ENCODE measurements at regions not wholly inside any gene's neighbourhood (a gene's known extent, or its start where the extent isn't known, plus 50 kb on each side); places are given as distances from the start of the nearest gene placed in this dataset.
A peak's percentile ranks its signal among the peaks of the same experiment; 100 is the strongest.

DNA sequence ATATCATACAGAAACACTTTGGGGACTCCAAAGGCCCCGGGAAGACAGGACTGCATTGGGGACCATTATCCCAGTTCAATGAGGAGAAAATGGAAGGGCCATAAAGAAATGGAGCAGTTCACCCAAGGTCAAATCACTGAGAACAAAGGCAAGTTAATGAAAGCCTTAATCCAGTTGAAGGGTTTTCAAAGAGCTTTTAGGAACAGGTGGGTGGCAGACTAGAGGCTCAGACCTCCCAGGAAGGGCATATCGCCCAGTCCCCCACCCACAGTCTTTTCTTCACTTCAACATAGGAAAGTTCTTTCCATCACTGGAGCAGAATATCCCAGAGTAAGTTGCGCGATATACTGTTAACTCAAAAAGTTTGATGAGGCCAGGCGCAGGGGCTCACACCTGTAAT, 136.1 kb upstream of the CCND2 start:
- FAIRE-seq (no peak), DNase-seq (ENCODE audit: low read depth in 1 of 2, low spot score in 1 of 2) (no peak), ATAC-seq (no peak)
- Histone ChIP-seq H3K9me3 (no peaks in the 10 kb centered on the region), H3K27ac (no peak overlapping the region), H3K4me2 (no peak overlapping the region), H3K4me3 (no peak overlapping the region), H3K4me1 (no peaks in the 10 kb centered on the region)
- POLR2A ChIA-PET = no interaction called here
- TF ChIP-seq MAZ (IDR thresholded peaks at IDR 0.05; ENCODE audit: borderline replicate concordance, low read depth, low read length) (no peak), NFE2L2 (conservative IDR thresholded peaks at IDR 0.05; ENCODE audit: low read length) (no peak), GATA3 (IDR thresholded peaks at IDR 0.05; ENCODE audit: borderline replicate concordance) (no peak), RAD21 (conservative IDR thresholded peaks at IDR 0.05 in 1 of 2, IDR thresholded peaks at IDR 0.05 in 1 of 2) (no peak), HOXB5 (CRISPR knock-in tag; IDR thresholded peaks at IDR 0.05) (no peak), POLR2A (IDR thresholded peaks at IDR 0.05; ENCODE audit: low read length) (no peak), HES2 (IDR thresholded peaks at IDR 0.05) (no peak), HDAC2 (IDR thresholded peaks at IDR 0.05) (no peak)
- TF ChIP-seq, protein P1, sequence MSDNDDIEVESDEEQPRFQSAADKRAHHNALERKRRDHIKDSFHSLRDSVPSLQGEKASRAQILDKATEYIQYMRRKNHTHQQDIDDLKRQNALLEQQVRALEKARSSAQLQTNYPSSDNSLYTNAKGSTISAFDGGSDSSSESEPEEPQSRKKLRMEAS (IDR thresholded peaks at IDR 0.05) = no peak
- CTCF ChIA-PET = no interaction called here
- WGBS (ENCODE audit: missing lambda C conversion rate) = 58% methylated on average over 5 of the region's 5 CpGs

GRCh38 chr12:4137015-4137414, 136.5 kb upstream of the CCND2 start:
- no peaks in the 10 kb centered on the region for H3K4me1 ChIP-seq
- WGBS (ENCODE audit: missing lambda C conversion rate) = 29% methylated on average over 5 of the region's 5 CpGs
- H3K4me3 ChIP-seq = no peak overlapping the region
- DNase-seq (ENCODE audit: low read depth in 1 of 2, low spot score in 1 of 2) (no peak), FAIRE-seq (no peak), ATAC-seq (no peak)
- CTCF ChIA-PET = no interaction called here
- no peak overlapping the region for H3K27ac ChIP-seq
- H3K9me3 ChIP-seq = no peaks in the 10 kb centered on the region
- TF ChIP-seq NR3C1 (IDR thresholded peaks at IDR 0.05) (no peak), NPAS2 (CRISPR knock-in tag; IDR thresholded peaks at IDR 0.05; ENCODE audit: borderline replicate concordance) (no peak), KDM5A (IDR thresholded peaks at IDR 0.05) (no peak), KDM1A (IDR thresholded peaks at IDR 0.05; ENCODE audit: low read depth) (no peak), TFCP2L1 (CRISPR knock-in tag; IDR thresholded peaks at IDR 0.05) (no peak), FOSB (CRISPR knock-in tag; IDR thresholded peaks at IDR 0.05) (no peak), USF2 (IDR thresholded peaks at IDR 0.05) (peak; percentile 47), EHMT2 (IDR thresholded peaks at IDR 0.05; ENCODE audit: low read depth) (no peak)
- H3K4me2 ChIP-seq = no peak overlapping the region
- POLR2A ChIA-PET = no interaction called here

GRCh38 chr12:4135919-4136605, 137.5 kb upstream of the CCND2 start:
- Histone ChIP-seq H3K4me3 (no peak overlapping the region), H3K4me1 (no peaks in the 10 kb centered on the region), H3K4me2 (no peak overlapping the region), H3K9me3 (no peaks in the 10 kb centered on the region), H3K27ac (no peak overlapping the region)
- 31% methylated on average over 12 of the region's 12 CpGs for WGBS (ENCODE audit: missing lambda C conversion rate)
- ChIA-PET POLR2A (no interaction called here), CTCF (interaction anchor here (1.9 kb wide), 1 partner anchor 28 kb away, joined by 4 read pairs; no protein-coding TSS in a partner anchor)
- no peak for DNase-seq (ENCODE audit: low read depth in 1 of 2, low spot score in 1 of 2)
- TF ChIP-seq USF2 (IDR thresholded peaks at IDR 0.05) = no peak
- no peak for TF ChIP-seq NPAS2 (CRISPR knock-in tag; IDR thresholded peaks at IDR 0.05; ENCODE audit: borderline replicate concordance)
- TF ChIP-seq RARB (CRISPR knock-in tag; IDR thresholded peaks at IDR 0.05) = no peak
- TF ChIP-seq ZNF302 (CRISPR knock-in tag; IDR thresholded peaks at IDR 0.05) = no peak
- TF ChIP-seq, protein P1 (IDR thresholded peaks at IDR 0.05) = no peak
- no peak for TF ChIP-seq HOXB13 (CRISPR knock-in tag; IDR thresholded peaks at IDR 0.05; ENCODE audit: low read depth)
- TF ChIP-seq FOSL2 (IDR thresholded peaks at IDR 0.05) = no peak
- no peak for TF ChIP-seq FOSL2 (CRISPR knock-in tag; IDR thresholded peaks at IDR 0.05)
- TF ChIP-seq HES2 (IDR thresholded peaks at IDR 0.05) = no peak
- no peak for FAIRE-seq
- ATAC-seq = no peak
